Endothelial cell of umbilical vein (primary cell): ENCODE measurements at regions not wholly inside any gene's neighbourhood (a gene's known extent, or its start where the extent isn't known, plus 50 kb on each side); places are given as distances from the start of the nearest gene placed in this dataset.

Experiments used
- BruUV-seq: library from RNA; stranded (reverse); fragments of 400-500 nt; replicated peaks from 2 replicates; lab custom pipeline; 2021; lab: Mats Ljungman, UMichigan
- CTCF ChIA-PET: fragments of 300-600, 350-600 bp; sonication (Branson Sonifier 250); formaldehyde crosslinking; loops from one replicate; lab custom pipeline; 2021; ENCODE audit warnings: antibody characterized with exemption, inconsistent platforms; lab: Charles Lee
- POLR2A ChIA-PET: fragments of 300-600, 350-600 bp; sonication (Branson Sonifier 250); formaldehyde crosslinking; loops from one replicate; lab custom pipeline; 2021; ENCODE audit warnings: antibody characterized with exemption, inconsistent platforms; lab: Charles Lee
- DNase-seq: peaks from one replicate; pipeline ENCODE4 v3.0.0-alpha.2; 2011; ENCODE audit warnings: low read depth, low spot score
- FAIRE-seq: peaks from 2 replicates; lab custom pipeline; 2011; peaks lifted over from hg19 to GRCh38; lab: Jason Lieb, UNC
- H2AFZ ChIP-seq: 2 replicates; pipeline ENCODE4 v1.6.0; 2012; ENCODE audit warnings: low read depth, low read length, control low read depth, inconsistent platforms
- H3K27ac ChIP-seq: 2 replicates; pipeline ENCODE4 v1.5.1; 2011; ENCODE audit warnings: low read depth, mild to moderate bottlenecking, control low read depth, low read length, moderate library complexity; ENCODE audit not compliant: insufficient read depth
- H3K27me3 ChIP-seq, 2 experiments: 2 replicates each; pipeline versions ENCODE4 v1.6.0 to v1.6.1; 2011; ENCODE audit warnings: low read length in 2 of 2, mixed read lengths in 1 of 2; ENCODE audit not compliant: control insufficient read depth in 2 of 2, insufficient read depth in 2 of 2
- H3K36me3 ChIP-seq, 2 experiments: 2 replicates in 1 of 2; 3 replicates in 1 of 2; pipeline ENCODE4 v1.5.1; 2011; ENCODE audit warnings: low read length in 2 of 2, mild to moderate bottlenecking in 1 of 2, moderate library complexity in 1 of 2; ENCODE audit not compliant: control insufficient read depth in 2 of 2, insufficient read depth in 2 of 2; ENCODE audit errors: extremely low read depth in 1 of 2
- H3K4me1 ChIP-seq: 3 replicates; pipeline ENCODE4 v1.5.1; 2011; ENCODE audit warnings: mild to moderate bottlenecking, low read length; ENCODE audit not compliant: control insufficient read depth, insufficient read depth; ENCODE audit errors: extremely low read depth
- H3K4me2 ChIP-seq: 2 replicates; pipeline ENCODE4 v1.6.1; 2011; ENCODE audit warnings: low read length, control low read depth, mixed read lengths; ENCODE audit not compliant: insufficient read depth
- H3K4me3 ChIP-seq, 3 experiments: fragments of 200-600 bp in 1 of 3; sonication (generic), shearing (Covaris generic) in 1 of 3; replicated peaks in 1 of 3; 2 replicates each; pipeline ENCODE4 v1.5.1; 2011 to 2016; ENCODE audit warnings: control low read depth in 3 of 3, low read length in 3 of 3, mild to moderate bottlenecking in 2 of 3, inconsistent platforms in 1 of 3, low read depth in 1 of 3, moderate library complexity in 1 of 3; ENCODE audit not compliant: insufficient read depth in 1 of 3
- H3K79me2 ChIP-seq: 2 replicates; pipeline ENCODE4 v1.6.0; 2012; ENCODE audit warnings: low read length, inconsistent platforms; ENCODE audit not compliant: control insufficient read depth, insufficient read depth
- H3K9ac ChIP-seq: replicated peaks from 2 replicates; pipeline ENCODE3; 2011; ENCODE audit warnings: low read length, control low read depth; ENCODE audit not compliant: insufficient read depth; ENCODE audit errors: extremely low read depth
- H3K9me1 ChIP-seq: replicated peaks from 3 replicates; pipeline ENCODE4 v1.6.0; 2011; ENCODE audit warnings: mild to moderate bottlenecking, low read length; ENCODE audit not compliant: control insufficient read depth, insufficient read depth; ENCODE audit errors: extremely low read depth
- H3K9me3 ChIP-seq: replicated peaks from 2 replicates; pipeline ENCODE4 v1.5.1; 2012; ENCODE audit warnings: low read length, inconsistent platforms; ENCODE audit not compliant: control insufficient read depth, insufficient read depth
- H4K20me1 ChIP-seq: replicated peaks from 2 replicates; pipeline ENCODE3; 2011; ENCODE audit warnings: mild to moderate bottlenecking, low read length; ENCODE audit not compliant: control insufficient read depth, insufficient read depth; ENCODE audit errors: extremely low read depth
- EZH2 ChIP-seq: IDR thresholded peaks from 2 replicates; pipeline ENCODE4 v1.6.1; 2012; ENCODE audit warnings: borderline replicate concordance, low read depth, mild to moderate bottlenecking, moderate library complexity, low read length, inconsistent platforms; ENCODE audit not compliant: severe bottlenecking
- FOS ChIP-seq: IDR thresholded peaks from 2 replicates; pipeline ENCODE4 v1.6.1; 2011; ENCODE audit warnings: mild to moderate bottlenecking, low read length, moderate library complexity, borderline replicate concordance; ENCODE audit not compliant: insufficient read depth
- GATA2 ChIP-seq: IDR thresholded peaks from 2 replicates; pipeline ENCODE4 v1.7.0; 2011; ENCODE audit warnings: low read depth, mild to moderate bottlenecking, moderate library complexity, mixed read lengths, low read length; ENCODE audit not compliant: insufficient read length, insufficient read depth
- JUN ChIP-seq: IDR thresholded peaks from 2 replicates; pipeline ENCODE4 v1.6.1; 2011; ENCODE audit warnings: borderline replicate concordance, low read depth; ENCODE audit not compliant: insufficient read length, insufficient read depth
- MYC ChIP-seq: IDR thresholded peaks from one replicate; pipeline ENCODE4 v1.6.1; 2011; ENCODE audit warnings: mild to moderate bottlenecking, low read depth, low read length
- POLR2A ChIP-seq: IDR thresholded peaks from 2 replicates; pipeline ENCODE4 v1.6.1; 2012; ENCODE audit warnings: low read depth, mild to moderate bottlenecking, control low read depth, low read length
- POLR2AphosphoS5 ChIP-seq: IDR thresholded peaks from 2 replicates; pipeline ENCODE4 v1.6.1; 2012; ENCODE audit warnings: low read depth, mild to moderate bottlenecking, control low read depth, low read length, moderate library complexity; ENCODE audit not compliant: insufficient read depth
- dilution Hi-C: fragments of 300-500 bp; cut with MboI; formaldehyde crosslinking; loops from one replicate; pipeline ENCODE4 v1.15.0; 2019; ENCODE audit warnings: low sequenced_read_pairs; ENCODE audit not compliant: extremely low pct_ligation_motif_present
- intact Hi-C: fragments of 100-400 bp; cut with micrococcal nuclease; formaldehyde crosslinking; loops from one replicate; pipeline ENCODE4 v1.10.0; 2022
- TF ChIP-seq, protein P1 (sequence below): IDR thresholded peaks from 2 replicates; pipeline ENCODE4 v1.6.1; 2011; ENCODE audit not compliant: insufficient read depth, insufficient read length
- TF ChIP-seq, protein P2 (sequence below), 2 donors: IDR thresholded peaks; 1 replicate in 1 of 2; 2 replicates in 1 of 2; pipeline ENCODE4 v1.5.1; 2011; ENCODE audit warnings: low read length in 2 of 2, mild to moderate bottlenecking in 2 of 2, moderate library complexity in 2 of 2, control low read depth in 1 of 2, inconsistent platforms in 1 of 2, low read depth in 1 of 2; ENCODE audit not compliant: insufficient read depth in 1 of 2; ENCODE audit errors: extremely low read depth in 1 of 2

DNA sequence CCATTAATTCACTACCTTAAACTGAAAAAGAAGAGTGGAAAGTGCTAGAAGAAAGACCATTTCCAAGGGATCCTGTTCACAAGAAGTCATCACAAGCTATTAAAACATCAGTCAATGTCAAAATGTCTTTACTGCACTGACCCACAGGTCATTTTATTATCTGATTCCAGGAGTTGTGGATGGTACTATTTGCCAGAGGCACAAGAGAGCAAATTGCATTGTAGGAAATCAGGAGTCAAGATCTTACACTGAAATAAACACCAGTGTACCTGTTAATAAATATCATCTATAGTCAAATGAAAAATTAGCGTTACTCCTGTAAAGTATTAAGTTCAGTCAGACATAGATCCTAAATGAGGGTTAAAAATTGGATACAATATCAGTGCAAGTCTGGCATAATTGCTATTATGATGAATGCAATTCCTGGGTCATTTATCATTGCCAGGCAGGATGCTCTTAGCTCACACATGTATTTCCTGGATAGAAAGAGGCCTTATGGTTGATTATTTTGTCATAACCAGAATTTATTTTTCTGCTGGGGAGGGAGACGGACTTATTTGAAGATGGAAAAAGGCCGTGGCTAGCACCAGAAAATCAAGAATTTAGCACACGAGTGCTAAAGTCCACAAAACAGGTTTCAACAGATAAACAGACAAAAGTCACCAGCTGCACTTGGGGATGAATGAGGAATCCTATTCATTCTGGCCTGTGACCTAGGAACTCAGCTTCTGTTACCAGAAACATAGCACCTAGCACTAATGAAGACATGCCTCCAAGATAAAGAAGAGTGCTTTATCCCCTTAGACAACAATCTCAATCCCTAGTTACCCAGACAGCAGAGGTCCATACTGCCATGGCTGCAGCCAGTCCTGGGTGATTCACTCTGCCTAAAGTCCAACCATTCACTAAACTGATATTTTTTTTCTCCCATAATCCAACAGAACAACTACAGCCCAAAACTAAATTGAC is 683.1 kb upstream of the POM121L12 start:
- no peaks in the 10 kb centered on the region for H4K20me1 ChIP-seq
- BruUV-seq, result no TSS peak
- H3K79me2 ChIP-seq, result no peaks in the 10 kb centered on the region
- CTCF ChIA-PET, result interaction anchor here (1.5 kb wide), 1 partner anchor 9 kb away, joined by 7 read pairs; no protein-coding TSS in a partner anchor
- dilution Hi-C loops, result no loop called here
- DNase-seq (no peak), FAIRE-seq (no peak)
- no peak overlapping the region for H3K4me2 ChIP-seq
- H2AFZ ChIP-seq, result no peak overlapping the region
- no peak for TF ChIP-seq POLR2A
- TF ChIP-seq FOS, result no peak
- no peak for TF ChIP-seq EZH2
- TF ChIP-seq GATA2, result no peak
- TF ChIP-seq, protein P1, sequence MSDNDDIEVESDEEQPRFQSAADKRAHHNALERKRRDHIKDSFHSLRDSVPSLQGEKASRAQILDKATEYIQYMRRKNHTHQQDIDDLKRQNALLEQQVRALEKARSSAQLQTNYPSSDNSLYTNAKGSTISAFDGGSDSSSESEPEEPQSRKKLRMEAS, result no peak
- TF ChIP-seq, protein P2, sequence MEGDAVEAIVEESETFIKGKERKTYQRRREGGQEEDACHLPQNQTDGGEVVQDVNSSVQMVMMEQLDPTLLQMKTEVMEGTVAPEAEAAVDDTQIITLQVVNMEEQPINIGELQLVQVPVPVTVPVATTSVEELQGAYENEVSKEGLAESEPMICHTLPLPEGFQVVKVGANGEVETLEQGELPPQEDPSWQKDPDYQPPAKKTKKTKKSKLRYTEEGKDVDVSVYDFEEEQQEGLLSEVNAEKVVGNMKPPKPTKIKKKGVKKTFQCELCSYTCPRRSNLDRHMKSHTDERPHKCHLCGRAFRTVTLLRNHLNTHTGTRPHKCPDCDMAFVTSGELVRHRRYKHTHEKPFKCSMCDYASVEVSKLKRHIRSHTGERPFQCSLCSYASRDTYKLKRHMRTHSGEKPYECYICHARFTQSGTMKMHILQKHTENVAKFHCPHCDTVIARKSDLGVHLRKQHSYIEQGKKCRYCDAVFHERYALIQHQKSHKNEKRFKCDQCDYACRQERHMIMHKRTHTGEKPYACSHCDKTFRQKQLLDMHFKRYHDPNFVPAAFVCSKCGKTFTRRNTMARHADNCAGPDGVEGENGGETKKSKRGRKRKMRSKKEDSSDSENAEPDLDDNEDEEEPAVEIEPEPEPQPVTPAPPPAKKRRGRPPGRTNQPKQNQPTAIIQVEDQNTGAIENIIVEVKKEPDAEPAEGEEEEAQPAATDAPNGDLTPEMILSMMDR (IDR thresholded peaks at IDR 0.05; ENCODE audit: extremely low read depth in 1 of 2, insufficient read depth in 1 of 2, low read depth in 1 of 2, low read length in 2 of 2), result no peak
- TF ChIP-seq JUN, result no peak
- TF ChIP-seq MYC, result no peak
- TF ChIP-seq POLR2AphosphoS5, result no peak
- H3K27ac ChIP-seq, result no peak overlapping the region
- H3K9me1 ChIP-seq, result no peaks in the 10 kb centered on the region
- intact Hi-C loops, result loop anchor here (10.0 kb wide), 1 partner anchor 167 kb away; no protein-coding TSS in a partner anchor
- H3K4me1 ChIP-seq, result no peaks in the 10 kb centered on the region
- no peaks in the 10 kb centered on the region for H3K36me3 ChIP-seq
- H3K9ac ChIP-seq, result no peak overlapping the region
- no peaks in the 10 kb centered on the region for H3K9me3 ChIP-seq
- H3K27me3 ChIP-seq, result no peaks in the 10 kb centered on the region
- H3K4me3 ChIP-seq, result no peak overlapping the region
- POLR2A ChIA-PET, result no interaction called here
